ENCODE measurements at regions not wholly inside any gene's neighbourhood (a gene's known extent, or its start where the extent isn't known, plus 50 kb on each side); places are given as distances from the start of the nearest gene placed in this dataset.

DNA sequence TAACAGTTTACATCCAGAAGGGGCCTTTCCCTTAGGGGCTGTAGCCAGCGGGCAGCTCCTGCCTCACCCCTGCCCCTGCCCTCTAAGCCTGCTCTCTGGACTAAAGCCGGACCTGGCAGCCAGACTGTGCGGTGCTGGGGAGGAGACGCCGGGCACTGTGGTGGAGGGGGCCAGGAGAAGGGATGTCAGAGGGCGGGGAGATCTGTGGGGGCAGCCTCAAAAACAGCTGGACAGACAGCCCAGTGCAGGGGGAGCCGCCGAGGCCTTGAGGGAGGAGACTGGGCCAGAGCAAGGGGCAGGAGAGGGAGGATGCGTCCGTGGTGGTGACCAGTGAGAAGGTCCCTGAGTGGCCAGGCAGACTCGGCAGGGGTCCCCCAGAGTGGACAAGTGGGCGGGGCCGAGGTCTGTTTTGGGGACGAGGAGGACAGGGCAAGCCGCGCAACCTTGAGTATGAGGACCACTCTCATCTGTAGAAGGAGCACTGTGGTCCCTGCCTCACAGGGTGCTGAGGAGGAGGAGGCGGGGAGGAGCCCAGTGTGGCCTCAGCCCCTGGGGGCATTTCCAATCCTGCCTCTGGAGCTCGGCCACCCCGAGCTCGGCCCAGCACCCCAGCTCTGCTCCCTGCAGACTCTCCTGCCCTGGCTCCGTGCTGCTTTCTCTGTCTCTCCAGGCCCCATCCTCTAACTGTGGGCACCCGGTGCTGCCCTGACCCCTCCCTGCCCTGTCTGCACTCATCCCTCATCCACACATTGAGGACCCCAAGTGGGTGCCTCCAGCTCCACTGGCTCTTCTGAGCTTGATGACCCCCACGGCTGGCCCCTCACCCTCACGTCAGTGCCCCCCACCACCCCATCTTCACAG is 59.2 kb upstream of the NKX1-1 start:
- TF ChIP-seq CTCF (IDR thresholded peaks at IDR 0.05 in 8 of 11, conservative IDR thresholded peaks at IDR 0.05 in 3 of 11) (no peak), POLR2AphosphoS5 (IDR thresholded peaks at IDR 0.05) (no peak), POLR2A (IDR thresholded peaks at IDR 0.05) (no peak)
